ENCODE measurements at regions not wholly inside any gene's neighbourhood (a gene's known extent, or its start where the extent isn't known, plus 50 kb on each side); places are given as distances from the start of the nearest gene placed in this dataset.

GRCh38 chr20:4600308-4601014 lies 85.8 kb upstream of the PRNP start:
- DNase-seq (ENCODE audit: low read depth in 2 of 2) = no peak

GRCh38 chr20:4597215-4597614 lies 89.0 kb upstream of the PRNP start:
- DNase-seq (ENCODE audit: low read depth in 2 of 2) = no peak

DNA sequence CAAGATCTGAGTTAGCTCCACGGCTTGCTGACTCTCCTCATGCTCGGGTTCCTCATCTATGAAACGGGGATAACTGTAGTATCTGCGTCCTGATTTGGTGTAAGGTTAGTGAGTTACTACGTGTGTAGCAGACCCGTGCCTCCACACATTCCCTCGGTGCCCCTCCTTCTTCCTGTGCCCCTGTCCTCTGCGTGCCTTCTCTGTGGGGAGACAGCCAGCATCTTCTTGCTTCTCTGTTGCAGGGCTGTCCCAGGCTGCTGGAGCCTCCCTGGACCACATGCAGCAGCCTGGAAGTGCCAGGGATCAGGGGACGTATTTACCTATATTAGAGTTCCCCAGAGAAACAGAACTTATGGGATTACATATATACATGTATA lies 93.1 kb upstream of the PRNP start:
- DNase-seq (ENCODE audit: low read depth in 2 of 2) = no peak

- DNase-seq (ENCODE audit: low read depth in 2 of 2) = peak; percentile 34 to 56
These were observed 93.7 kb upstream of the PRNP start for GRCh38 chr20:4592316-4593148.

GRCh38 chr20:4591975-4592315 lies 94.3 kb upstream of the PRNP start:
- DNase-seq (ENCODE audit: low read depth in 2 of 2) = no peak

DNA sequence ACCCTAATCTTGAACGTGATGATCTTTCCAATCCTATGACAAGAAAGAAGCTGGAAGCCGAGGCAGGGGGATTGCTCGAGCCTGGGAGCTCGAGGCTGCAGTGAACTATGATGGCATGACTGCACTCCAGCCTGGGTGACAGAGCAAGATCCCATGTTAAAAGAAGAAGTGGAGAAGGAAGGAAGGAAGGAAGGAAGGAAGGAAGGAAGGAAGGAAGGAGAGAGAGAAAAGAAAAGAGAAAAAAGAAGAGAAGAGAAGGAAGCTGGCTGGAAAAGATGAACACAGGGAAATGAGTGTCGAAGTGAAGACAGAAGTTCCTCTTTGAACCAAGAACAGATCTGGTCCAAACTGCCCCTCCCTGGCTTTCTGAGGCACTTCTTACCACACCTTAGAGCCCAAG lies 100.5 kb upstream of the PRNP start:
- no peak for DNase-seq (ENCODE audit: low read depth in 2 of 2)

DNA sequence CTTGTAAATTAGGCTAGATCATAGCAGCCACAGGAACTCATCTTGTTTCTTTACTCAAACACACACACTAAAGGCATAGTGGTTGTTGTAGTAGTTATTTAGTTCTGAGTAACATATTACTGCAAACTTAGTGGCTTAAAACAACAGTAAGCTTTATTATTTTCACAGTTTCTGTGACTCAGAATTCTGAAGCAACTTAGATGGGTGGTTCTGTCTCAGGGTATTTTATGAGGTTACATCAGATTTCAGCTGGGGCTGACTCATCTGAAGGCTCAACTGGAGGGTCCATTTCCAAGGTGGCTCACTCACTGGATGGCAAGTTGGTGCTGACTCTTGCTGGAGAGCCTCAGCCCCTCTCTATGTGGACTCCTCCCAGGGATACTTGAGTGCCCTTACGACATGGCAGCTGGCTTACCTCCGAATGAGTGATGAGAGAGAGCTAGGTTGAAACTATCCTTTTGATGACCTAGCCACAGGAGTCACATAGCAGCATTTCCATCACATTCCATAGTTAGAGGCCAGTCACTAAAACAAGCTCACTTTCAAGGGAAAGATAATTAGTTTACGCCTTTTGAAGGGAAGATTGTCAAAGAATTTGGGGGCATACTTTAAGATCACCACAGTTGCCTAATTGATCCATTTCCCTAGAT lies 101.0 kb upstream of the PRNP start:
- DNase-seq (ENCODE audit: low read depth in 2 of 2) = no peak

DNA sequence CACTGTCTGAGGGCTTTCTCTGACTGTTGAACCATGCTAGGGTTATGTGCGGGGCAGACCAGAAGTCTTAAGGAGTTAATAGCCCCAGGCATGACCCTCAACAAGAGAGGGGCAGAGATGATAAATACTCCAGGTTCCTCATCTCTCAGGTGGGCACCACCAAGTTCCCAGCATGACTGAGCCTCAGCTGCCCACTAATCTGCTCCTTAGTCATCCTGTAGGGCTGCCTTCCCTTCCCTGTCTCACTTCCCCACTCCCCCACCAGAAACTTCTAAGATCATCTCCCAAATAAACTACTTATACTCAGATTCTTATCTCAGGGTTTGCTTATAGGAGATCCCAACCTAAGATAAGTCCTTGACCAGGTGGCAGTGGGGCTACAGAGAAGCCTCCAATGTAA lies 101.7 kb upstream of the PRNP start:
- DNase-seq (ENCODE audit: low read depth in 2 of 2) = no peak

DNA sequence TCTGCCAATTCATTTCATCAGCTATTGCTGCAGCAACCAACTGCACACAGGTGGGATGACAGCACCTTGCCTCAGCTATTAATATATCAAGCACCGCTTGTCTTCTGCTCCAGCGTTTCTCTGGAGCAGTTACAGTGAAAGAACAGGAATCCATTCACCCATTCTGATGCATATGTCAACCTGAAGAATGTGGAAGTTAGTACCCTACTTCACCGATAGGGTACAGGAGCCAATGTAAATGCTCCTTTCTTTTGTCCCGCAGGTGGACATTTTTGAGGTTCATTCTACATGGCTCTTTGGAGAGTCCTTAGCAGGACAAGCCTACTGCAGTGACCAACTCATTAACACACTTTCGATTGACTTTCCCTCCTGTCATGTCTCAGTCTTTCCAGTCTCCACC lies 104.4 kb upstream of the PRNP start:
- no peak for DNase-seq (ENCODE audit: low read depth in 2 of 2)

- no peak for DNase-seq (ENCODE audit: low read depth in 2 of 2)
These were observed 107.9 kb upstream of the PRNP start for GRCh38 chr20:4578375-4578774.

- no peak for DNase-seq (ENCODE audit: low read depth in 2 of 2)
These were observed 111.9 kb upstream of the PRNP start for GRCh38 chr20:4574356-4574690.

GRCh38 chr20:4573564-4574355 lies 112.5 kb upstream of the PRNP start:
- no peak for DNase-seq (ENCODE audit: low read depth in 2 of 2)

GRCh38 chr20:4571759-4572531 lies 114.3 kb upstream of the PRNP start:
- DNase-seq (ENCODE audit: low read depth in 2 of 2) = no peak

- DNase-seq (ENCODE audit: low read depth in 2 of 2) = no peak
These were observed 116.4 kb upstream of the PRNP start for GRCh38 chr20:4569865-4570264.

DNA sequence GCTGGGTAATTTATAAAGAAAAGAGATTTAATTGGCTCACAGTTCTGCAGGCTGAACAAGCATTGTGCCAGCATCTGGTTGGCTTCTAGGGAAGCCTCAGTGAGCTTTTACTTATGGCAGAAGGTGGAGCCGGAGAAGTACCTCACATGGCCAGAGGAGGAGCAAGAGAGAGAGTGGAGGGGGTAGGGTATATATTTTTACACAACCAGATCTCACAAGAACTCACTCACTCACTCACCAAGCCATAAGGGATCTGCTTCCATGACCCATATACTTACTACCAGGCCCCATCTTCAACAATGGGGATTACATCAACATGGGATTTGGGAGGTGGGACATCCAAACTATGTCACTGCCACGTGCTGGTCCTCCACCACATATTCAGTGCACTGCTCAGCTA lies 117.2 kb upstream of the PRNP start:
- DNase-seq (ENCODE audit: low read depth in 2 of 2) = no peak

- DNase-seq (ENCODE audit: low read depth in 2 of 2) = no peak
These were observed 117.8 kb upstream of the PRNP start for GRCh38 chr20:4568361-4568959.

GRCh38 chr20:4567170-4567569 lies 119.1 kb upstream of the PRNP start:
- DNase-seq (ENCODE audit: low read depth in 2 of 2) = no peak

GRCh38 chr20:4563534-4563933 lies 122.7 kb upstream of the PRNP start:
- DNase-seq (ENCODE audit: low read depth in 2 of 2) = peak in 1 of 2 donors; percentile 4

GRCh38 chr20:4563031-4563430 lies 123.2 kb upstream of the PRNP start:
- DNase-seq (ENCODE audit: low read depth in 2 of 2) = no peak

DNA sequence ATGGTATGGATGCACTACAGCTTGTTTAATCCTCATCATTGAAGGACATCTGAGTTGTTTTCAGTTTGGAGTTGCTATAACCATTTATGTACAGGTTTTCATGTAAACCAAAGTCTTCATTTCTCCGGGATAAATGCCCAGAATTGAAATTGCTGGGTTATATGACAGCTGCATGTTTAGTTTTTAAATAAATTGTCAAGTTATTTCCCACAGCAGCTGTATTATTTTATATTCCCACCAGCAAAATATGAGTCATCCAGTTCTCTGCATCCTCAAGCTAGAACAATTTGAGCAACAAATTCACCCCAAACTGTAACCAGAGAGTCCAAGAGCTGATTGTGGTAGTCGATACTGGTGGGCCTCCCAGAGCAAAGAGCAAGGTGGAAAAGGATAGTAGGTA lies 125.6 kb upstream of the PRNP start:
- no peak for DNase-seq (ENCODE audit: low read depth in 2 of 2)

DNA sequence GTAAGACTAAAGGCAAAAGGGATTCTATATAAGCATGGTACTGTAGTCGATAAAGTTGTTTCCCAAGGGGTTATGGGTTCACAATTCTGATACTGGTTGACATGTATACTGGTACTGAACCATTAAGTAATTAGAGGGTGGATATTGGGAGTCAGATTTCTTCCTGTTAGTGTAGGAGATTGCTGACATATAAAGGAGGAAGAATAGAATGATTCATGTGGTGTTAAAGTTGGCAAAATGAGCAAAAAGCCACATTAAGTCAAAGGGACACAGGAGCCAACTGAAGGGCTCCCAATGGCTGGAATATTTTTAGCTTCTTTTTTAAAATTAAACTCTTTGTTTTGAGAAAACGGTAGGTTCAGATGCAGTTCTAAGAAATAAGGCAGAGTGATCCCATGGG lies 126.3 kb upstream of the PRNP start:
- DNase-seq (ENCODE audit: low read depth in 2 of 2) = no peak

Data from stimulated activated CD4-positive, alpha-beta T cell treated with anti-CD3 and anti-CD28 coated beads, Interleukin-4, amount 100 ng/mL, for 48 hours (primary cell).